GM12874 (cell line): ENCODE measurements at regions not wholly inside any gene's neighbourhood (a gene's known extent, or its start where the extent isn't known, plus 50 kb on each side); places are given as distances from the start of the nearest gene placed in this dataset.

Experiments
- TF ChIP-seq, protein P1 (sequence below): IDR thresholded peaks from 2 replicates; pipeline ENCODE4 v1.5.1; 2011; ENCODE audit warnings: low read depth, mild to moderate bottlenecking, control low read depth, low read length, moderate library complexity; ENCODE audit not compliant: insufficient read depth

DNA sequence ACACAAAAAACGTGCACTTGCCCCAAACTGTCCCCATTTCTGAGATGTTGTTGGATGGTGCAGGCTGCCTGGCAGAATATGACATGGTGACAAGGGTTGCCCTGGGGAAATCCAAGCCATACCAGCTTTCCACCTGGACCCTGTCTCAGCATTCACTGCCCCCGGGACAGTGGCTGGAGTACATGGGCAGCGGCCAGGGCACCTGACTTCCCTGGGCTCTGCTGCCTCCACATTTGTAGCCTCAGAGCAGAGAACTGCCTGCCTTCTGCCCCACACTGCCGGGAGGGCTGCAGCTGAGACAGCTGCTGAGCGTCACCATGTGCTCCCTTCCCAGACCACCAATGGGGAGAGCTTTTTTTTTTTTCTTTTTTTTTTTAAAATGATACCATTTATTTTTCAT is 222.9 kb upstream of the ZNF32 start:
- TF ChIP-seq, protein P1, sequence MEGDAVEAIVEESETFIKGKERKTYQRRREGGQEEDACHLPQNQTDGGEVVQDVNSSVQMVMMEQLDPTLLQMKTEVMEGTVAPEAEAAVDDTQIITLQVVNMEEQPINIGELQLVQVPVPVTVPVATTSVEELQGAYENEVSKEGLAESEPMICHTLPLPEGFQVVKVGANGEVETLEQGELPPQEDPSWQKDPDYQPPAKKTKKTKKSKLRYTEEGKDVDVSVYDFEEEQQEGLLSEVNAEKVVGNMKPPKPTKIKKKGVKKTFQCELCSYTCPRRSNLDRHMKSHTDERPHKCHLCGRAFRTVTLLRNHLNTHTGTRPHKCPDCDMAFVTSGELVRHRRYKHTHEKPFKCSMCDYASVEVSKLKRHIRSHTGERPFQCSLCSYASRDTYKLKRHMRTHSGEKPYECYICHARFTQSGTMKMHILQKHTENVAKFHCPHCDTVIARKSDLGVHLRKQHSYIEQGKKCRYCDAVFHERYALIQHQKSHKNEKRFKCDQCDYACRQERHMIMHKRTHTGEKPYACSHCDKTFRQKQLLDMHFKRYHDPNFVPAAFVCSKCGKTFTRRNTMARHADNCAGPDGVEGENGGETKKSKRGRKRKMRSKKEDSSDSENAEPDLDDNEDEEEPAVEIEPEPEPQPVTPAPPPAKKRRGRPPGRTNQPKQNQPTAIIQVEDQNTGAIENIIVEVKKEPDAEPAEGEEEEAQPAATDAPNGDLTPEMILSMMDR, result no peak

DNA sequence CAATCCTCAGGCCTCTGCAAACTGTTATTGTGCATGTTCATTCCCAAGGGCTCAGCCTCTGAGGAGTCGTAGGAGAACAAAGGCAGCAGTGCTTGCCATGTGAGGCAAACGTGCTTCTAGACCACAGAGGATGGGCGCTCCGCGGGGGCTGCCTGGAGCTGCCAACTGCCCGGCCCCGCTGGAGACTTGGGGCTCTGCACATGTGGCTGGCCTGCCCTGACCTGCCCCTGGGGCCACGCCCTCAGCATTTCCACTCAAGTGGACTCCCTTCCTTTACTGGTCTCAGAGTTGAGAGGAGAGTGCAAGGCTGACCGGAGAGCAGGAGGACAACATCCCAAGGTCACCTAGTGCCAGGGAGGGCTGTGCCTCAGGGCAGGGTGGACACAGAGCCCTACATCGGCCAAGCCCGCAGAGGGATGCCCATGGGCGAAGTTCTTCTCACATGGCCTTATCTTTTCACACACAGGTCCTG is 222.3 kb upstream of the ZNF32 start:
- TF ChIP-seq, protein P1, result no peak

DNA sequence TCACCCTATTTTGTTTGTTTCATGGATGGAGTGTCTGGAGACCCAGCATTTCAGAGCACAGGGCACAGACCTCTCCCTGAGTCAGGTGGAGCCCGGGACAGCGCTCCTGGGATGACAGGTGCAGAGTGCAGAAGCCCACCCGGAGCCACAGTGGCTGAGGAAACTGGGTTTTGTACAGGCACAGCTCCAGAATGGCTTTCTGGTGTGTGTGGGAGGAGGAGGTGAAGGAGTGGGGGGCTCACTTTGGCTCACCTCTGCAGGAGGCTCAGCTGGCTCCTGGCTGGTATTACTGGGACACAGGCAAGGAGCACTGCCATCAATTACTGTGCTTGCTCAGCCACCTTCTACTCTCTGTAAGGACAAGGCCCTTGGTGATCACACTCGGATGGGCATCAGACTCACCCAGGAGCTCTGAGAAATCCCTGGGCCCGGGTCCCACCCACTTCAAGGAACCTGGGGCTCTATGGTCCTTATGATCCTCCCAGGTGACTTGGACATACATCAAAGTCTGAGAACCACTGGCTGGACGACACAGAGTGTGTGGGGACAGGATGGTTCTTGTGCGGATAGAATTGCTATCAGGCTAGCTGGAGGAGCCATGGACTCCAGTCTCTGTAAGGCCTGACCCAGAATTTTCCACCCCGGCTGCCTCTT is 221.1 kb upstream of the ZNF32 start:
- TF ChIP-seq, protein P1, result no peak

DNA sequence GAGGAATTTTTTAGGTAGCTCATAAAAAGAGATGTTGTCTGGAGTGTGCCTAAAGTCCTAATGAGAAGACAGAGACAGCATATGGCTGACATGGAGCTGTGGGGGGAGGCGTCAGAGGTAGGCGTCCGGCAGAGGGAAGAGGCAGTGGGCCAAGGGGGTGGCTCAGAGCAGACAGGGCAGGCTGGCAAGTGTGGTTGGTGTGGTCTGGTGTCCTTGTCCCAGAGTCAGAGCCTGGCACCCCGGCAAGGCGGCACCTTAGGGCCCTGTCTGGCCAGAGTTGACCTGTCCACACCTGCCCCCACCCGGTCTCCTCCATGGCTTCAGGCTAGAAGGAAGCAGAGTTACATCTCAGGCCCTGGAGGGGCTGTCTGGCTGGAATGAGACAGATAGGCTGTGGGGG is 220.3 kb upstream of the ZNF32 start:
- TF ChIP-seq, protein P1, result no peak

DNA sequence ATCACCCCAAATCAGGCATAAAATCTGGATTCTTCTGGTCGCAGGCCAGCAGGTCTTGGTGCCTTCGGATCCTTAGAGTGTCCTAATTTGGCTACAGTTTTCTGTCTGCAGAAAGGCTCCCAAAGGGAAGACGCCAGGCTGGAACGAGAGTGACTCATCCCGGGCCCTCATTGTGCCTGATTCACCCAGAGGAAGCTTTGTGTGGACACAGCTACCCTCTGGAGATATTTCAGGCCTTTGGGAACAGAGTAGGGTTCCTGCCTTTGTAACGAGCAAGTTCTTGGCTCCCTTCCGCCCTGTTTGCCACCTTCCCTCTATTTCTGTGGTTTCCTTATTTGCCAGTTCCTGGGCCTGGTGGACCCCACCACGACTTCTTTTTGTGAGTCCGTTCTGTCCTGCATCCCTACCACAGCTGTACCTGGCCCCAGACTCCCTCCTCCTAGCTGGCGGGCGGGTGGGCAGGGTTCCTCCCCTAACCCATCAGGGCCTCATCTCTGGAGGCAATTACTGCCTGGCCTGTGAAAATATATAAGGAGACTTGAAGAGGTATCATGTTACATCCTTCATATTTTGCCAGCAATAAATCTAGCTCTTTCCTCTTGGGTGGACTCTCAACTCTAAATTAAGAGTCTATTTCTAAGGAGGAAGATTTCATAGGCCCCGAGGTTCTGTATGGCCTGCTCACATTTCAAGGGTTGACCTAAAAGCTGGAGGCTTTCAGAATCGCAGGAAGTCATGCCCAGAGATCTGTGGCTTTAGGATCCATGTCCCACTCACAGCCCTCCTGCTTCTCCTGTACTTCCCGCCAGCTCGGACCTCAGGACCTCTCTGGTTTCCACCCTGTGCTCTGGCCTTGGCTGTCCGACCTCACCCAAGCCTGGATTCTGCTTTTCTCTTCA is 219.2 kb upstream of the ZNF32 start:
- TF ChIP-seq, protein P1, result no peak

DNA sequence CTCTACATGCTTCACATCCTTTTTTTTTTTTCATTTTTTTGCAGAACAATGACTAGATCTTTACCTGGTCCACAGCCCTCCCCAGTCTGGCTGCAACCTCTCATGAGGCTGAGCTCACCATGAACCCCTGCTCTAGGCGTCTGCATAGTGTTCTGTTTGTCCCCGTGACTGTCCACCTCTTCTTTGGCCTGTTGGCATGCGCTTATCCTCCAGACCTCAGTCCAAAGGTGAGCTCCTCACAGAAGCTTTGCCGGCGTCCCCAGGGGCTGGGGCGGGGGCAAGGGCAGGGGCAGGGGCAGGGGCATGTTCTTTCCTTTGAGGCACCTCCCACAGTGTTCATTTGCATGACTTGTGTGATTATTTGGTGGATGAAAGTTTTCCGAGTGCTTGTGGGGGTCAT is 218.4 kb upstream of the ZNF32 start:
- TF ChIP-seq, protein P1, result no peak

DNA sequence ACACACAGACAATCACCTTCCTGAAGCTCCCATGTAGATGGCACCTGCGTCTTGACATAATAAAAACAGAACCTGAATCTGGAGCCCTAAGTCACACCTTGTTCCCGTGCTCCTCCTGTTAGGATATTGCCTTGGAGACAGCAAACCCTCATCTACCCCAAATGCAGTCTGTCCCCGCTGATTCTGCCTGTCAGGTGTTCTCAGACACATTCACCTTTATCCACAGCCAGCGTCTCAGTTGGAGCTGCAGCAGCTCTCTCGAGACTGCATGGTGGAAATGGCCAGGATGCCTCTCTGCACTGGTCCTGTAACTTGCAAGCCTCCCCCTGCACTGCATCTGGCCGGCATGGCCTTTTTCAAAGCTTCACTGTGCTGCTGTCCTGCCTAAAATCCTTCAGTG is 218.0 kb upstream of the ZNF32 start:
- TF ChIP-seq, protein P1, result no peak
